GM21526 (cell line): ENCODE measurements at regions not wholly inside any gene's neighbourhood (a gene's known extent, or its start where the extent isn't known, plus 50 kb on each side); places are given as distances from the start of the nearest gene placed in this dataset.

ENCODE experiments used
- ATAC-seq: cut with Tn5 transposase; IDR thresholded peaks from one replicate; pipeline ENCODE4 v1.9.1; 2021; ENCODE audit warnings: moderate library complexity; ENCODE audit not compliant: unreplicated experiment, low FRiP score

- ATAC-seq, result no peak
Observed at GRCh38 chr2:42108852-42109251, 60.3 kb upstream of the EML4 start.

- no peak for ATAC-seq
Observed at GRCh38 chr2:42109959-42110640, 59.1 kb upstream of the EML4 start.

GRCh38 chr2:42110641-42111322, 58.4 kb upstream of the EML4 start:
- no peak for ATAC-seq

- no peak for ATAC-seq
Observed at GRCh38 chr2:42112418-42112817, 56.7 kb upstream of the EML4 start.

DNA sequence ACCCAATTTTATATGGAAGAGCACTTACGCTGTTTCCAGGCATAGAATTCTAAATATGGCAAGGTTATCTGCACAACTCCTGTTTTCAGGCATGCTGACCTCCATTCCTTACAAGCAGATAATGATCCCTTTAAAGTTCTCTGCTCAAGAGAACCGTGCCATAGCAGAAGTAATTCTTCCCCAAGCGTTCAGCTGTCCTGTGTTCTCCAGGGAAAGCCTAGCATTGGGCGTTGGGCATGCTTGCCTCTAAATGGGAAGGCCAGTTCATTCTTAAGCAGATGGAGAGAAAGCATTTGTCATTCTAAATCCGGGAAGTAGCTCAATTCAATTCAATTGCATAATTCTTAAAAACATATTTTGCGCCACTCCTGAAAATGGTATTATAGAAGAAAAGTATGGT, 55.7 kb upstream of the EML4 start:
- ATAC-seq, result no peak

GRCh38 chr2:42114091-42114490, 55.1 kb upstream of the EML4 start:
- no peak for ATAC-seq

DNA sequence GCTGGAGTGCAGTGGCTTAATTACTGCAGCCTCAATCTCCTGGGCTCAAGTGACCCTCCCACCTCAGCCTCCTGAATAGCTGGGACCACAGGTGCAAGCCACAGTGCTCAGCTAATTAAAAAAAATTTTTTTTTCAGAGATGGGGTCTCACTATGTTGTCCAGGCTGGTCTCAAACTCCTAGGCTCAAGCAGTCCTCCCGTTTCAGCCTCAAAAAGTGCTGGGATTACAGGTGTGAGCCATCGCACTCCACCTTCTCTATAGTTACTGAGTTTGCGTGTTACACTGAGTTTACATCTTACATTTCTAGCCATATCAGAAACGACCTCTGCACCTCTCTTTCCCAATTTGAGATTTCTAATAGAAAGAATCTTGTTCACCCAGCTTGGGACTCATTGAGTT, 53.6 kb upstream of the EML4 start:
- no peak for ATAC-seq

- ATAC-seq, result no peak
Observed at GRCh38 chr2:42116195-42117181, 52.7 kb upstream of the EML4 start.

DNA sequence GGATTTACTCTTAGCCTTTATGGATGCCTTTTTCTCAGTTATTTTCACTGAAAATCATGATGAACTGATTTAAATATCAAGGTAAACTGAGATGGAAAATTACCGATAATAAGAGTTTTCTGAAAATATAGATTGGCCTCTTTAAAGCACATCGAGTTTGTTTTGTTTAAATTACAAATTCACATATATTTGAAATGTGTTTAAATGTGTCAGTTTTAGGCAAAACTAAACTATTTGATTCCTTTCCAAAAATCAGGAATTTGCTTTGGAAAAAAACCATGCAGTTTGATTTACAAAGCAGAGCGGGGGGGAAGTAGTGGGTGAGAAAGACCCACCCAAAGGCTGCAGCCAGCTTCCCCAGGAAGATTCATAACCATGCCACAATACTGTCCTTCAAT, 52.0 kb upstream of the EML4 start:
- no peak for ATAC-seq

DNA sequence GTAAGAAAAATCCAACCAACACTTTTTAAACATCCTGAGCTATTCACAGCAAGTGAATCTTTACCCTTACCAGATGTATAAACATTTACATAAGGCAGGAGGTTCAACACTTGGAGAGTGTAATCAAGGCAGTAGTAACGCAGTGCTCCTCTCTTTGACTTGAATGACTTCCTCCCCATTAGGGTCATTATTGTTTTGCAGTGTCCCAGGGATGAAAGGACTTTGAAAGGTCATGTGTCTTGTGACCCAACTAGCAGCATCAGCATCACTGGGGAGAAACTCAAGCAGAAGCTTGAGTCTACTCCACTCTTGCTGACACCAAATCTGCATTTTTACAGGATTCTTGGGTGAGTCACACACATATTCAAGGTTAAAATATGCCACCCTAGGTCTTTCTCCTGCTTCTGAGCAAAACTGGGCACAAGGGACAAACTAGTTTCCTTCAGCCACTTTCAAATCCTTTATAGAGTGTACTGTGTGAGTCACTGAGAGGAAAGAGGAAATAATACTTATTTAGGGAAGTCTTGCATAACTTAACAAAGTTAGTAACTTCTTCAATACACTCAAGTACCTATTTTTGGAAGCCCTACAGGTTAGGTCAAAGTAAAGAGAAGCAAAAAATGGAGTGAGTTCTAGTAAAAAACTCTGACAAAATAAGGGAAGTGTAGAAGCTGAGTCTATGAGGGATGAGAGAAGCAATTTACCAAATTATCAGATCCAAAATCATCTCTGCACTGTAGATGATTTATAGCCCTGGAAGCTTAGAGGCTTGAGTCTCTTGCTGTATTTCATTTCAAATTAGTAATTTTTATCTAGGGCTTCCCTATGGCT, 51.0 kb upstream of the EML4 start:
- peak; percentile 86 for ATAC-seq

- ATAC-seq, result no peak
Observed at GRCh38 chr2:42118754-42119569, 50.2 kb upstream of the EML4 start.
